ENCODE measurements at regions not wholly inside any gene's neighbourhood (a gene's known extent, or its start where the extent isn't known, plus 50 kb on each side); places are given as distances from the start of the nearest gene placed in this dataset.

GRCh38 chr20:60966031-60966430, 286.0 kb upstream of the CDH4 start:
- no peak for DNase-seq

GRCh38 chr20:60966766-60967165, 285.3 kb upstream of the CDH4 start:
- no peak for DNase-seq

- no peak for DNase-seq
Measured at GRCh38 chr20:60967431-60968316, 284.4 kb upstream of the CDH4 start.

- no peak for DNase-seq
Measured at GRCh38 chr20:60968853-60969720, 283.0 kb upstream of the CDH4 start.

GRCh38 chr20:60970601-60971000, 281.5 kb upstream of the CDH4 start:
- no peak for DNase-seq

GRCh38 chr20:60974022-60974421, 278.0 kb upstream of the CDH4 start:
- no peak for DNase-seq

- no peak for DNase-seq
Measured at GRCh38 chr20:60974441-60974945, 277.6 kb upstream of the CDH4 start.

- no peak for DNase-seq
Measured at GRCh38 chr20:60976139-60976538, 275.9 kb upstream of the CDH4 start.

- no peak for DNase-seq
Measured at GRCh38 chr20:60976913-60977312, 275.1 kb upstream of the CDH4 start.

- no peak for DNase-seq
Measured at GRCh38 chr20:60977901-60978300, 274.2 kb upstream of the CDH4 start.

GRCh38 chr20:60984666-60985065, 267.4 kb upstream of the CDH4 start:
- no peak for DNase-seq

- no peak for DNase-seq
Measured at GRCh38 chr20:60986506-60987156, 265.4 kb upstream of the CDH4 start.

GRCh38 chr20:60990061-60990460, 262.0 kb upstream of the CDH4 start:
- no peak for DNase-seq

- DNase-seq, result no peak
Measured at GRCh38 chr20:60990643-60991042, 261.4 kb upstream of the CDH4 start.

GRCh38 chr20:60993433-60994044, 258.5 kb upstream of the CDH4 start:
- no peak for DNase-seq

GRCh38 chr20:60999250-60999649, 252.8 kb upstream of the CDH4 start:
- DNase-seq, result no peak

GRCh38 chr20:61002090-61002489, 250.0 kb upstream of the CDH4 start:
- DNase-seq, result no peak

- no peak for DNase-seq
Measured at GRCh38 chr20:61014491-61014890, 237.6 kb upstream of the CDH4 start.

- DNase-seq, result no peak
Measured at GRCh38 chr20:61015602-61016001, 236.5 kb upstream of the CDH4 start.

- DNase-seq, result no peak
Measured at GRCh38 chr20:61019322-61019721, 232.7 kb upstream of the CDH4 start.

GRCh38 chr20:61023612-61024011, 228.4 kb upstream of the CDH4 start:
- no peak for DNase-seq

GRCh38 chr20:61024390-61024789, 227.7 kb upstream of the CDH4 start:
- DNase-seq, result no peak

All from C1 segment of cervical spinal cord (tissue), 14 donors.